WTC11 (cell line): ENCODE measurements at regions not wholly inside any gene's neighbourhood (a gene's known extent, or its start where the extent isn't known, plus 50 kb on each side); places are given as distances from the start of the nearest gene placed in this dataset.

Experiments
- ATAC-seq: fragments of 200-7000 bp; cut with Tn5 transposase; 2 replicates; pipeline ENCODE4 v1.10.0; 2021; ENCODE audit warnings: mild to moderate bottlenecking, moderate library complexity
- CTCF ChIA-PET: fragments of 300-600 bp; sonication (Branson Sonifier 250); formaldehyde crosslinking; loops from one replicate; lab custom pipeline; 2021; ENCODE audit warnings: antibody characterized with exemption; lab: Charles Lee
- POLR2A ChIA-PET: fragments of 350-600 bp; sonication (Branson Sonifier 250); formaldehyde crosslinking; loops from one replicate; lab custom pipeline; 2021; ENCODE audit warnings: antibody characterized with exemption; lab: Charles Lee
- DNase-seq: peaks from one replicate; pipeline ENCODE4 v3.0.0; 2021; ENCODE audit warnings: low spot score
- H3K27ac Mint-ChIP-seq: 2 replicates; pipeline ENCODE4 v1.8.0; 2021; ENCODE audit warnings: mixed read lengths
- H3K27me3 Mint-ChIP-seq: 2 replicates; pipeline ENCODE4 v1.8.0; 2021; ENCODE audit warnings: low read depth, mild to moderate bottlenecking, moderate library complexity, mixed read lengths
- H3K36me3 Mint-ChIP-seq: 2 replicates; pipeline ENCODE4 v1.8.0; 2021; ENCODE audit warnings: mixed read lengths
- H3K4me1 Mint-ChIP-seq: 2 replicates; pipeline ENCODE4 v1.8.0; 2022; ENCODE audit warnings: mixed read lengths
- H3K4me3 Mint-ChIP-seq: 2 replicates; pipeline ENCODE4 v1.8.0; 2021; ENCODE audit warnings: mild to moderate bottlenecking, moderate library complexity, mixed read lengths
- H3K9me3 Mint-ChIP-seq: 2 replicates; pipeline ENCODE4 v1.8.0; 2021; ENCODE audit warnings: mixed read lengths
- CREB1 ChIP-seq: sonication (generic); formaldehyde crosslinking; IDR thresholded peaks from 2 replicates; pipeline ENCODE4 v1.8.0; 2023; ENCODE audit warnings: mild to moderate bottlenecking, missing genetic modification reagents
- EMX1 ChIP-seq: fragments of 250-450 bp; sonication (Bioruptor Pico); IDR thresholded peaks from 2 replicates; pipeline ENCODE4 v1.8.0; 2021; ENCODE audit warnings: mild to moderate bottlenecking
- ESRRA ChIP-seq: sonication (generic); formaldehyde crosslinking; IDR thresholded peaks from 2 replicates; pipeline ENCODE4 v1.8.1; 2022; ENCODE audit warnings: mild to moderate bottlenecking, missing genetic modification reagents, borderline replicate concordance
- ETV6 ChIP-seq: sonication (generic); formaldehyde crosslinking; IDR thresholded peaks from 2 replicates; pipeline ENCODE4 v1.8.1; 2022; ENCODE audit warnings: mild to moderate bottlenecking, missing genetic modification reagents
- FOXJ3 ChIP-seq: sonication (generic); formaldehyde crosslinking; IDR thresholded peaks from 2 replicates; pipeline ENCODE4 v1.9.0; 2021; ENCODE audit warnings: missing genetic modification reagents, mild to moderate bottlenecking, borderline replicate concordance
- HMGA2 ChIP-seq: fragments of 250-450 bp; sonication (Bioruptor Pico); IDR thresholded peaks from 2 replicates; pipeline ENCODE4 v1.4.0; 2021; ENCODE audit warnings: mild to moderate bottlenecking, moderate library complexity
- JAZF1 ChIP-seq: fragments of 250-450 bp; sonication (Bioruptor Pico); IDR thresholded peaks from 2 replicates; pipeline ENCODE4 v1.9.0; 2021; ENCODE audit warnings: moderate library complexity, mild to moderate bottlenecking, inconsistent platforms
- JUN ChIP-seq: sonication (generic); formaldehyde crosslinking; IDR thresholded peaks from 2 replicates; pipeline ENCODE4 v1.8.0; 2023; ENCODE audit warnings: mild to moderate bottlenecking, missing genetic modification reagents
- NFATC4 ChIP-seq: fragments of 250-450 bp; sonication (Bioruptor Pico); IDR thresholded peaks from 2 replicates; pipeline ENCODE4 v1.9.0; 2021; ENCODE audit warnings: mild to moderate bottlenecking
- OVOL2 ChIP-seq: fragments of 250-450 bp; sonication (Bioruptor Pico); IDR thresholded peaks from 2 replicates; pipeline ENCODE4 v1.9.0; 2021; ENCODE audit warnings: mild to moderate bottlenecking, borderline replicate concordance
- SP1 ChIP-seq: sonication (generic); formaldehyde crosslinking; conservative IDR thresholded peaks from 2 replicates; pipeline ENCODE4 v1.8.1; 2022; ENCODE audit warnings: missing genetic modification reagents
- ZNF219 ChIP-seq: sonication (generic); formaldehyde crosslinking; IDR thresholded peaks from 2 replicates; pipeline ENCODE4 v1.8.0; 2023; ENCODE audit warnings: missing genetic modification reagents, mild to moderate bottlenecking, borderline replicate concordance
- ZNF263 ChIP-seq: sonication (generic); formaldehyde crosslinking; IDR thresholded peaks from 2 replicates; pipeline ENCODE4 v1.8.1; 2022; ENCODE audit warnings: low read depth, mild to moderate bottlenecking, moderate library complexity, missing genetic modification reagents
- ZNF416 ChIP-seq: fragments of 250-450 bp; sonication (Bioruptor Pico); IDR thresholded peaks from 2 replicates; pipeline ENCODE4 v1.9.0; 2021; ENCODE audit warnings: mild to moderate bottlenecking, inconsistent platforms
- TF ChIP-seq, protein P1 (sequence below): sonication (generic); formaldehyde crosslinking; IDR thresholded peaks from 2 replicates; pipeline ENCODE4 v1.8.1; 2023; ENCODE audit warnings: mild to moderate bottlenecking, missing genetic modification reagents, moderate library complexity
- TF ChIP-seq, protein P2 (sequence below): sonication (generic); formaldehyde crosslinking; conservative IDR thresholded peaks from 2 replicates; pipeline ENCODE4 v1.8.1; 2023; ENCODE audit warnings: mild to moderate bottlenecking, low read depth, missing genetic modification reagents, moderate library complexity
- TF ChIP-seq, protein P3 (sequence below): sonication (generic); formaldehyde crosslinking; IDR thresholded peaks from 2 replicates; pipeline ENCODE4 v1.8.1; 2023; ENCODE audit warnings: mild to moderate bottlenecking, missing genetic modification reagents, borderline replicate concordance
- TF ChIP-seq, protein P4 (sequence below): fragments of 250-450 bp; sonication (Bioruptor Pico); IDR thresholded peaks from 2 replicates; pipeline ENCODE4 v1.9.0; 2021; ENCODE audit warnings: mild to moderate bottlenecking
- TF ChIP-seq, protein P5 (sequence below): sonication (generic); formaldehyde crosslinking; IDR thresholded peaks from 2 replicates; pipeline ENCODE4 v1.8.0; 2022; ENCODE audit warnings: mild to moderate bottlenecking, missing genetic modification reagents
- TF ChIP-seq, protein P6 (sequence below): sonication (generic); formaldehyde crosslinking; IDR thresholded peaks from 2 replicates; pipeline ENCODE4 v1.8.1; 2022; ENCODE audit warnings: missing genetic modification reagents, borderline replicate concordance
- TF ChIP-seq, protein P7 (sequence below): sonication (generic); formaldehyde crosslinking; IDR thresholded peaks from 2 replicates; pipeline ENCODE4 v1.8.0; 2022; ENCODE audit warnings: mild to moderate bottlenecking, missing genetic modification reagents

DNA sequence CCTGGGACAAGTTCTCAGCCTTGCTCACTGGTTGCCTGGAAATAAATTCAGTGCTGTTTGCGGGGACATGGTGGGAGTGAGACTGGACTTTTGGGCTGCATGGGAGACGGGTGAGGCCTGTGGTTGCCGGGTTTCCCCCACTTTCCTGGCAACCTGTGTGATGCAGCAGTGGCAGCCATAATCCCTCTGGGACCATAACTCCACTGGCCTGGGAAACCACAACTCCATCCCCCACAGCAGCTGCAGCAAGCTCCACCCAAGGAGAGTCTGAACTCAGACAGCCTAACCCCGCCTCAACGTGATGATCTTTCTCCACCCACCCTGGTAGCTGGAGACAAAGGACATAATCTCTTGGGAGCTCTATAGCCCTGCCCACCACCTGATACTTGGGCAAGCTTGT, 349.9 kb downstream of the PIK3R1 start (continued):
- TF ChIP-seq, protein P1, sequence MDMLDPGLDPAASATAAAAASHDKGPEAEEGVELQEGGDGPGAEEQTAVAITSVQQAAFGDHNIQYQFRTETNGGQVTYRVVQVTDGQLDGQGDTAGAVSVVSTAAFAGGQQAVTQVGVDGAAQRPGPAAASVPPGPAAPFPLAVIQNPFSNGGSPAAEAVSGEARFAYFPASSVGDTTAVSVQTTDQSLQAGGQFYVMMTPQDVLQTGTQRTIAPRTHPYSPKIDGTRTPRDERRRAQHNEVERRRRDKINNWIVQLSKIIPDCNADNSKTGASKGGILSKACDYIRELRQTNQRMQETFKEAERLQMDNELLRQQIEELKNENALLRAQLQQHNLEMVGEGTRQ (CRISPR knock-in tag) = no peak

DNA sequence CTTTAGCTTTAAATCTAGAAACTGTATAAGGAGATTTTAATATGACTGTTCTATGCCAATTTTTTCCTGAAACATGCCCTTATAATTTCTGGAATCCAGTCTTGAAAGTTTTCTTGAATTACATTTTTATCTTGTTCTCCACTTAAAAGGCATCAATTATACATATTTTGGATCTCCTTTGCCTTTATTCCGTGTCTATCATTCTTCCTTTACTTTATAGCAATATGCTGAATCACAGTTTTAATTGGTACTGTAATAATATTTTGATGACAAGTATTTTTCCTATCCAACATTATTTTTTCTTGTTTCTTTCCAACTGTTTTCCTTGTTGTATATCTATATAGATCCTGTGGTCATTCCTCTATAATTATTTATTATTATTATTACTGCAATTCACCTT, 361.2 kb downstream of the PIK3R1 start:
- peaks cover 19% of the 10 kb centered on the region for H3K36me3 Mint-ChIP-seq
- H3K4me3 Mint-ChIP-seq = no peak overlapping the region
- H3K9me3 Mint-ChIP-seq = peaks cover 32% of the 10 kb centered on the region
- H3K27ac Mint-ChIP-seq = no peak overlapping the region
- CTCF ChIA-PET = no interaction called here
- POLR2A ChIA-PET = no interaction called here
- no peaks in the 10 kb centered on the region for H3K4me1 Mint-ChIP-seq
- TF ChIP-seq ESRRA (CRISPR knock-in tag) (no peak), ZNF416 (no peak), ZNF263 (CRISPR knock-in tag) (no peak), ETV6 (no peak), OVOL2 (no peak), NFATC4 (CRISPR knock-in tag) (no peak), JUN (no peak), SP1 (CRISPR knock-in tag) (no peak), HMGA2 (no peak), EMX1 (CRISPR knock-in tag) (no peak), JAZF1 (CRISPR knock-in tag) (no peak), CREB1 (no peak), ZNF219 (CRISPR knock-in tag) (no peak), FOXJ3 (CRISPR knock-in tag) (no peak)
- TF ChIP-seq, protein P2, sequence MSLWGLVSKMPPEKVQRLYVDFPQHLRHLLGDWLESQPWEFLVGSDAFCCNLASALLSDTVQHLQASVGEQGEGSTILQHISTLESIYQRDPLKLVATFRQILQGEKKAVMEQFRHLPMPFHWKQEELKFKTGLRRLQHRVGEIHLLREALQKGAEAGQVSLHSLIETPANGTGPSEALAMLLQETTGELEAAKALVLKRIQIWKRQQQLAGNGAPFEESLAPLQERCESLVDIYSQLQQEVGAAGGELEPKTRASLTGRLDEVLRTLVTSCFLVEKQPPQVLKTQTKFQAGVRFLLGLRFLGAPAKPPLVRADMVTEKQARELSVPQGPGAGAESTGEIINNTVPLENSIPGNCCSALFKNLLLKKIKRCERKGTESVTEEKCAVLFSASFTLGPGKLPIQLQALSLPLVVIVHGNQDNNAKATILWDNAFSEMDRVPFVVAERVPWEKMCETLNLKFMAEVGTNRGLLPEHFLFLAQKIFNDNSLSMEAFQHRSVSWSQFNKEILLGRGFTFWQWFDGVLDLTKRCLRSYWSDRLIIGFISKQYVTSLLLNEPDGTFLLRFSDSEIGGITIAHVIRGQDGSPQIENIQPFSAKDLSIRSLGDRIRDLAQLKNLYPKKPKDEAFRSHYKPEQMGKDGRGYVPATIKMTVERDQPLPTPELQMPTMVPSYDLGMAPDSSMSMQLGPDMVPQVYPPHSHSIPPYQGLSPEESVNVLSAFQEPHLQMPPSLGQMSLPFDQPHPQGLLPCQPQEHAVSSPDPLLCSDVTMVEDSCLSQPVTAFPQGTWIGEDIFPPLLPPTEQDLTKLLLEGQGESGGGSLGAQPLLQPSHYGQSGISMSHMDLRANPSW = no peak
- TF ChIP-seq, protein P3, sequence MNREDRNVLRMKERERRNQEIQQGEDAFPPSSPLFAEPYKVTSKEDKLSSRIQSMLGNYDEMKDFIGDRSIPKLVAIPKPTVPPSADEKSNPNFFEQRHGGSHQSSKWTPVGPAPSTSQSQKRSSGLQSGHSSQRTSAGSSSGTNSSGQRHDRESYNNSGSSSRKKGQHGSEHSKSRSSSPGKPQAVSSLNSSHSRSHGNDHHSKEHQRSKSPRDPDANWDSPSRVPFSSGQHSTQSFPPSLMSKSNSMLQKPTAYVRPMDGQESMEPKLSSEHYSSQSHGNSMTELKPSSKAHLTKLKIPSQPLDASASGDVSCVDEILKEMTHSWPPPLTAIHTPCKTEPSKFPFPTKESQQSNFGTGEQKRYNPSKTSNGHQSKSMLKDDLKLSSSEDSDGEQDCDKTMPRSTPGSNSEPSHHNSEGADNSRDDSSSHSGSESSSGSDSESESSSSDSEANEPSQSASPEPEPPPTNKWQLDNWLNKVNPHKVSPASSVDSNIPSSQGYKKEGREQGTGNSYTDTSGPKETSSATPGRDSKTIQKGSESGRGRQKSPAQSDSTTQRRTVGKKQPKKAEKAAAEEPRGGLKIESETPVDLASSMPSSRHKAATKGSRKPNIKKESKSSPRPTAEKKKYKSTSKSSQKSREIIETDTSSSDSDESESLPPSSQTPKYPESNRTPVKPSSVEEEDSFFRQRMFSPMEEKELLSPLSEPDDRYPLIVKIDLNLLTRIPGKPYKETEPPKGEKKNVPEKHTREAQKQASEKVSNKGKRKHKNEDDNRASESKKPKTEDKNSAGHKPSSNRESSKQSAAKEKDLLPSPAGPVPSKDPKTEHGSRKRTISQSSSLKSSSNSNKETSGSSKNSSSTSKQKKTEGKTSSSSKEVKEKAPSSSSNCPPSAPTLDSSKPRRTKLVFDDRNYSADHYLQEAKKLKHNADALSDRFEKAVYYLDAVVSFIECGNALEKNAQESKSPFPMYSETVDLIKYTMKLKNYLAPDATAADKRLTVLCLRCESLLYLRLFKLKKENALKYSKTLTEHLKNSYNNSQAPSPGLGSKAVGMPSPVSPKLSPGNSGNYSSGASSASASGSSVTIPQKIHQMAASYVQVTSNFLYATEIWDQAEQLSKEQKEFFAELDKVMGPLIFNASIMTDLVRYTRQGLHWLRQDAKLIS = no peak
- TF ChIP-seq, protein P4, sequence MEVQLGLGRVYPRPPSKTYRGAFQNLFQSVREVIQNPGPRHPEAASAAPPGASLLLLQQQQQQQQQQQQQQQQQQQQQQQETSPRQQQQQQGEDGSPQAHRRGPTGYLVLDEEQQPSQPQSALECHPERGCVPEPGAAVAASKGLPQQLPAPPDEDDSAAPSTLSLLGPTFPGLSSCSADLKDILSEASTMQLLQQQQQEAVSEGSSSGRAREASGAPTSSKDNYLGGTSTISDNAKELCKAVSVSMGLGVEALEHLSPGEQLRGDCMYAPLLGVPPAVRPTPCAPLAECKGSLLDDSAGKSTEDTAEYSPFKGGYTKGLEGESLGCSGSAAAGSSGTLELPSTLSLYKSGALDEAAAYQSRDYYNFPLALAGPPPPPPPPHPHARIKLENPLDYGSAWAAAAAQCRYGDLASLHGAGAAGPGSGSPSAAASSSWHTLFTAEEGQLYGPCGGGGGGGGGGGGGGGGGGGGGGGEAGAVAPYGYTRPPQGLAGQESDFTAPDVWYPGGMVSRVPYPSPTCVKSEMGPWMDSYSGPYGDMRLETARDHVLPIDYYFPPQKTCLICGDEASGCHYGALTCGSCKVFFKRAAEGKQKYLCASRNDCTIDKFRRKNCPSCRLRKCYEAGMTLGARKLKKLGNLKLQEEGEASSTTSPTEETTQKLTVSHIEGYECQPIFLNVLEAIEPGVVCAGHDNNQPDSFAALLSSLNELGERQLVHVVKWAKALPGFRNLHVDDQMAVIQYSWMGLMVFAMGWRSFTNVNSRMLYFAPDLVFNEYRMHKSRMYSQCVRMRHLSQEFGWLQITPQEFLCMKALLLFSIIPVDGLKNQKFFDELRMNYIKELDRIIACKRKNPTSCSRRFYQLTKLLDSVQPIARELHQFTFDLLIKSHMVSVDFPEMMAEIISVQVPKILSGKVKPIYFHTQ = no peak
- TF ChIP-seq, protein P5, sequence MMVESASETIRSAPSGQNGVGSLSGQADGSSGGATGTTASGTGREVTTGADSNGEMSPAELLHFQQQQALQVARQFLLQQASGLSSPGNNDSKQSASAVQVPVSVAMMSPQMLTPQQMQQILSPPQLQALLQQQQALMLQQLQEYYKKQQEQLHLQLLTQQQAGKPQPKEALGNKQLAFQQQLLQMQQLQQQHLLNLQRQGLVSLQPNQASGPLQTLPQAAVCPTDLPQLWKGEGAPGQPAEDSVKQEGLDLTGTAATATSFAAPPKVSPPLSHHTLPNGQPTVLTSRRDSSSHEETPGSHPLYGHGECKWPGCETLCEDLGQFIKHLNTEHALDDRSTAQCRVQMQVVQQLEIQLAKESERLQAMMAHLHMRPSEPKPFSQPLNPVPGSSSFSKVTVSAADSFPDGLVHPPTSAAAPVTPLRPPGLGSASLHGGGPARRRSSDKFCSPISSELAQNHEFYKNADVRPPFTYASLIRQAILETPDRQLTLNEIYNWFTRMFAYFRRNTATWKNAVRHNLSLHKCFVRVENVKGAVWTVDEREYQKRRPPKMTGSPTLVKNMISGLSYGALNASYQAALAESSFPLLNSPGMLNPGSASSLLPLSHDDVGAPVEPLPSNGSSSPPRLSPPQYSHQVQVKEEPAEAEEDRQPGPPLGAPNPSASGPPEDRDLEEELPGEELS (CRISPR knock-in tag) = no peak
- TF ChIP-seq, protein P6, sequence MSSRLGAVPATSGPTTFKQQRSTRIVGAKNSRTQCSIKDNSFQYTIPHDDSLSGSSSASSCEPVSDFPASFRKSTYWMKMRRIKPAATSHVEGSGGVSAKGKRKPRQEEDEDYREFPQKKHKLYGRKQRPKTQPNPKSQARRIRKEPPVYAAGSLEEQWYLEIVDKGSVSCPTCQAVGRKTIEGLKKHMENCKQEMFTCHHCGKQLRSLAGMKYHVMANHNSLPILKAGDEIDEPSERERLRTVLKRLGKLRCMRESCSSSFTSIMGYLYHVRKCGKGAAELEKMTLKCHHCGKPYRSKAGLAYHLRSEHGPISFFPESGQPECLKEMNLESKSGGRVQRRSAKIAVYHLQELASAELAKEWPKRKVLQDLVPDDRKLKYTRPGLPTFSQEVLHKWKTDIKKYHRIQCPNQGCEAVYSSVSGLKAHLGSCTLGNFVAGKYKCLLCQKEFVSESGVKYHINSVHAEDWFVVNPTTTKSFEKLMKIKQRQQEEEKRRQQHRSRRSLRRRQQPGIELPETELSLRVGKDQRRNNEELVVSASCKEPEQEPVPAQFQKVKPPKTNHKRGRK (CRISPR knock-in tag) = no peak
- TF ChIP-seq, protein P7, sequence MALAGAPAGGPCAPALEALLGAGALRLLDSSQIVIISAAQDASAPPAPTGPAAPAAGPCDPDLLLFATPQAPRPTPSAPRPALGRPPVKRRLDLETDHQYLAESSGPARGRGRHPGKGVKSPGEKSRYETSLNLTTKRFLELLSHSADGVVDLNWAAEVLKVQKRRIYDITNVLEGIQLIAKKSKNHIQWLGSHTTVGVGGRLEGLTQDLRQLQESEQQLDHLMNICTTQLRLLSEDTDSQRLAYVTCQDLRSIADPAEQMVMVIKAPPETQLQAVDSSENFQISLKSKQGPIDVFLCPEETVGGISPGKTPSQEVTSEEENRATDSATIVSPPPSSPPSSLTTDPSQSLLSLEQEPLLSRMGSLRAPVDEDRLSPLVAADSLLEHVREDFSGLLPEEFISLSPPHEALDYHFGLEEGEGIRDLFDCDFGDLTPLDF (CRISPR knock-in tag) = no peak
- ATAC-seq = no peak
- DNase-seq = no peak
- no peaks in the 10 kb centered on the region; the same call in 1 of the 2 replicates for H3K27me3 Mint-ChIP-seq
